Activated naive CD4-positive, alpha-beta T cell treated with anti-CD3 and anti-CD28 coated beads for 36 hours (primary cell): ENCODE measurements at regions not wholly inside any gene's neighbourhood (a gene's known extent, or its start where the extent isn't known, plus 50 kb on each side); places are given as distances from the start of the nearest gene placed in this dataset.
"Not testable (repeated sequence)": the region's sequence is repeated elsewhere in the genome, so short reads cannot be mapped to it uniquely, and the experiment has no call there.

Experiments
- CTCF ChIA-PET: fragments of 350-600 bp; sonication (Branson Sonifier 250); formaldehyde crosslinking; loops from one replicate; lab custom pipeline; 2021; ENCODE audit warnings: antibody characterized with exemption; lab: Charles Lee
- DNase-seq: peaks from one replicate; pipeline ENCODE4 v3.0.0-alpha.2; 2020
- H3K27ac Mint-ChIP-seq: one replicate; pipeline ENCODE4 v1.8.0; 2021; ENCODE audit warnings: mild to moderate bottlenecking, mixed read lengths
- H3K27me3 Mint-ChIP-seq: one replicate; pipeline ENCODE4 v1.8.0; 2021; ENCODE audit warnings: low read depth, mixed read lengths
- H3K36me3 Mint-ChIP-seq: one replicate; pipeline ENCODE4 v1.8.0; 2021; ENCODE audit warnings: low read depth, mixed read lengths
- H3K4me1 Mint-ChIP-seq: one replicate; pipeline ENCODE4 v1.8.0; 2021; ENCODE audit warnings: low read depth, mixed read lengths
- H3K4me3 Mint-ChIP-seq: one replicate; pipeline ENCODE4 v1.8.0; 2021; ENCODE audit warnings: mild to moderate bottlenecking, moderate library complexity, mixed read lengths
- H3K9me3 Mint-ChIP-seq: one replicate; pipeline ENCODE4 v1.8.0; 2021; ENCODE audit warnings: mixed read lengths
- intact Hi-C: fragments of 100-400 bp; cut with micrococcal nuclease; formaldehyde crosslinking; loops from one replicate; pipeline ENCODE4 v1.15.1; 2023

DNA sequence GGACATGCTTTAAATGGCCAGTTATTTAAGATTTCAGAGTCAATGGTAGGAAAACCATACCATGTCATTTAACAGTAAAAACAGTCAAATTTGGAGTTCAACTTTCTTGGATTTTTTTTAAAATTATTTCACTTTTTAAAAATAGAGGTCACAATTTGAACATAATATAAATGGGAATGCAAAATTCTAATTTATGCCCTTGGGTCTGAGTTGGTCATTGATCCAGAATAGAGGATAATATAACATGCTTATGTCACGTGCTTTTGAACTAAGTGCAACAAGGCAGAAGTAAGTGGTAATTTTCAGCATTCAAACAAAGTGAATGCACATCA lies 113.1 kb upstream of the SLC35F3 start:
- Mint-ChIP-seq H3K4me1 (no peaks in the 10 kb centered on the region), H3K27ac (no peak overlapping the region), H3K9me3 (peaks cover 4% of the 10 kb centered on the region), H3K36me3 (no peaks in the 10 kb centered on the region), H3K4me3 (no peak overlapping the region), H3K27me3 (peaks cover 22% of the 10 kb centered on the region)
- intact Hi-C loops, result loop anchor here (1.0 to 10.0 kb wide), 7 partner anchors 273 to 487 kb away; no protein-coding TSS in a partner anchor
- DNase-seq, result no peak
- CTCF ChIA-PET, result interaction anchor here (0.6 to 1.5 kb wide), 9 partner anchors 17 to 400 kb away, joined by 3 to 7 read pairs (median 3); no protein-coding TSS in a partner anchor

DNA sequence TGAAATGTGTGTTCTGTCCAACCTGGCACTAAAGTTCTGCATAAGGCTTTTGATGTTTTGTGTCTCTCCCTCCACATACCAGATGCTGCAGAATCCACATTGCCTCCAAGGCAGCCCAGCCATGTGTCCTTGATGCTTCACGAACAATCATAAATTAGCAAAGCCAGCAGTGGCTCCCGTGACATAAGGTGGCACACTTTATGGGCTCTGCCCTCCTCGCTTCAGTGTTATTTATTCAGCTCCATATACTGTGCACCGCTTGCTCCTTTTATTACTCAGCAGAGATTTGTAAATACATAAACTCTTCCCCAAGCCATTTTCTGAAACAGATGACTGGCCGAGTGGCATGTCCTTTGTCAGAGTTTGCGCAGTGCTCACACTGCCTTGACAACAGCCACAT lies 112.8 kb upstream of the SLC35F3 start:
- H3K36me3 Mint-ChIP-seq, result no peaks in the 10 kb centered on the region
- no peak for DNase-seq
- H3K27me3 Mint-ChIP-seq, result peaks cover 22% of the 10 kb centered on the region
- CTCF ChIA-PET, result interaction anchor here (0.6 to 1.5 kb wide), 7 partner anchors 16 to 398 kb away, joined by 3 to 7 read pairs (median 3); no protein-coding TSS in a partner anchor
- intact Hi-C loops, result loop anchor here (1.0 to 10.0 kb wide), 7 partner anchors 273 to 487 kb away; no protein-coding TSS in a partner anchor
- peaks cover 4% of the 10 kb centered on the region for H3K9me3 Mint-ChIP-seq
- H3K4me3 Mint-ChIP-seq, result no peak overlapping the region
- H3K27ac Mint-ChIP-seq, result no peak overlapping the region
- no peaks in the 10 kb centered on the region for H3K4me1 Mint-ChIP-seq

DNA sequence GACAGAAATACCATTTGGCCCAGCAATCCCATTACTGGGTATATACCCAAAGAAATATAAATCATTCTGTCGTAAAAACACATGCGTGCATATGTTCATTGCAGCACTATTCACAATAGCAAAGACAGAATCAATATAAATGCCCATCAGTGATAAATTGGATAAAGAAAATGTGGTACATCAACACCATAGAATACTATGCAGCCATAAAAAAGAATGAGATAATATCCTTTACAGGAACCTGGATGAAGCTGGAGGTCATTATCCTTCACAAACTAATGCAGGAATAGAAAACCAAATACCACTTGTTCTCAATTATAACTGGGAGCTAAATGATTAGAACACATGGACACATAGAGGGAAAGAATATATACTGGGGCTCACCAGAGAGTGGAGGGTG lies 109.6 kb upstream of the SLC35F3 start:
- intact Hi-C loops, result loop anchor here (5.0 to 10.0 kb wide), 2 partner anchors 272 to 430 kb away; no protein-coding TSS in a partner anchor
- Mint-ChIP-seq H3K9me3 (peaks cover 4% of the 10 kb centered on the region), H3K36me3 (no peaks in the 10 kb centered on the region), H3K27ac (no peak overlapping the region), H3K27me3 (peaks cover 21% of the 10 kb centered on the region), H3K4me1 (no peaks in the 10 kb centered on the region), H3K4me3 (no peak overlapping the region)
- no peak for DNase-seq
- CTCF ChIA-PET, result interaction anchor here (1.7 kb wide), 1 partner anchor 354 kb away, joined by 6 read pairs; no protein-coding TSS in a partner anchor

DNA sequence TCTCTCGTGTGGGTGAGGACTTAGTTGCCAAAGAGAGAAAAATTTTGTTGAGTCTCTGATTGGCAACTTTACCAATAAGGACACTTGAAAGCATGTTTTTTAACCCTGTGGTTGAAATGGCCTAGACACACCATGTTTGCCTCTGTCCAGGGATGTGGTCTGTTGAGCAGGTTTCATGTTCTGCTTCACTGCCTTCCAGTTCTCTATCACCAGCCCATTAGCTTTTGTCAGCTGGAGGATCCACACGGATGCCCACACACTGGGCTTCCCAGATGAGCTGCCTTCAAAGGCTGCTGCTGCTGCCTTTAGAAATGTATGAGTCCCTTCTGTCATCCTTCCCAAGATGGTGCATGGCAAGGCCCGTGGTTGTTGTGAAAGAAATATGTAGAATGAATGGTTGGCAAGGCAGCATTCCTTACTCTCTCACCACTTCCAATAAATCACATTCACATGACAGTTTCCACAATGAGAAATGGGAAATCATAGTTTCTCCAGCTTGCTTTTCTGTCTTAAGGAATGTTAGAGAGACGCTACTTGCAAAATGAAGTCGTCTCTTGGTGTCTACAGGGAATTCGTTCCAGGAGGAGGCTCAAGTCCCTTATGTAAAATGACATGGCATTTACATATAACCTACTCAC lies 108.2 kb upstream of the SLC35F3 start:
- intact Hi-C loops, result loop anchor here (10.0 kb wide), 1 partner anchor 431 kb away; no protein-coding TSS in a partner anchor

DNA sequence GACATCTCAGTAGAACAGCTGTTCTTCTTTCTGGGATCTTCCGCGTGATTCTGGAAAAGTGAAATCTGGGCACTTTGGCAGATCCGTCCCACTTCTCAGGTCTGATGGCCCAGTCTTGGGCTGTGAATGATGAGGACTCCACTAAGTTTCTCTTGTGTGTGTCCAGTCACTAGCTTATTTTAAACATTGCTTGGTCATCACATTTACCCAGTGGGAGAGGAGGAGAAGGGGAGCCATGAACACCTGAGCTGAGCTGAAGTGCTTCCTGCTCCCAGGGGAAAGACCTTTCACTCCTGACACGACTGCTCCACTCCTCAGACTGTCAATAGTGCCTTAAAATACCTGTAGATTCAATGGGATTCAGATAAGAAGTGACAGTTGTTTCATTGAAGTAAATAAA lies 101.9 kb upstream of the SLC35F3 start:
- Mint-ChIP-seq H3K27ac (no peak overlapping the region), H3K9me3 (peaks cover 7% of the 10 kb centered on the region), H3K4me1 (no peaks in the 10 kb centered on the region), H3K4me3 (no peak overlapping the region), H3K36me3 (no peaks in the 10 kb centered on the region), H3K27me3 (peaks cover 15% of the 10 kb centered on the region)
- CTCF ChIA-PET, result no interaction called here
- no peak for DNase-seq
- intact Hi-C loops, result no loop called here

More for the DNA sequence above, 108.2 kb upstream of the SLC35F3 start:
- DNase-seq, result no peak
- Mint-ChIP-seq H3K27me3 (peaks cover 17% of the 10 kb centered on the region), H3K4me3 (no peak overlapping the region), H3K4me1 (no peaks in the 10 kb centered on the region), H3K27ac (no peak overlapping the region), H3K36me3 (no peaks in the 10 kb centered on the region), H3K9me3 (peaks cover 4% of the 10 kb centered on the region)
- CTCF ChIA-PET, result interaction anchor here (1.7 kb wide), 1 partner anchor 355 kb away, joined by 6 read pairs; no protein-coding TSS in a partner anchor

DNA sequence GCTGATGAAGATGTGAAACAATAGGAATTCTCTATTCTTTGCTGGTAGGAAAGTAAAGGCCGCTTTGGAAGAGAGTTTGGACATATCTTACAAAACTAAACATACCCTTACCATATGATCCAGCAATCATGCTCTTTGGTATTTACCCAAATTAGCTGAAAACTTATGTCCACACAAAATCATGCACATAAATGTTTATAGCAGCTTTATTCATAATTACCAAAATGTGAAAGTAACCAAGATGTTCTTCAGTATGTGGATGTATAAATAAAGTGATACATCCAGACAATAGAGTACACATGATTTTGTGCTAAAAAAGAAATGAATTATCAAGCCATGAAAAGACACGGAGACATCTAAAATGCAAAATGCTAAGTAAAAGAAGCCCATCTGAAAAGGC lies 98.7 kb upstream of the SLC35F3 start:
- no peak overlapping the region for H3K4me3 Mint-ChIP-seq
- H3K9me3 Mint-ChIP-seq, result peaks cover 7% of the 10 kb centered on the region
- intact Hi-C loops, result no loop called here
- no peaks in the 10 kb centered on the region for H3K4me1 Mint-ChIP-seq
- H3K27ac Mint-ChIP-seq, result no peak overlapping the region
- no peaks in the 10 kb centered on the region for H3K36me3 Mint-ChIP-seq
- CTCF ChIA-PET, result no interaction called here
- DNase-seq, result no peak
- H3K27me3 Mint-ChIP-seq, result peaks cover 4% of the 10 kb centered on the region

DNA sequence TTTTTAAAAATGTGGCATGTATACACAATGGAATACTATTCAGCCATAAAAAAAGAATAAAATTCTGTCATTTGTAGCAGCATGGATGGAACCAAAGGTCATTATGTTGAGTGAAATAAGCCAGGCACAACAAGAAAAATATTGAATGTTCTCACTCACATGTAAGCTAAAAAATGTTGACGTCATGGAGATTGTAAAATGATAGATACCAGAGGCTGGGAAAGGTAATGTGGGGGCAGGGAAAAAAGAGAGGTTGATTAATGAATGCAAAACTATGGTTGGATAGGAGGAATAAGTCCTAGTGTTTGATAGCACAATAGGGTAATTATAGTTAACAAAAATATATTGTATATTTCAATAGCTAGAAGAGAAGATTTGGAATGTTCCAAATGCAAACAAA lies 89.1 kb upstream of the SLC35F3 start:
- no peak for DNase-seq
- no peaks in the 10 kb centered on the region for H3K9me3 Mint-ChIP-seq
- H3K27me3 Mint-ChIP-seq, result peaks cover 10% of the 10 kb centered on the region
- H3K4me3 Mint-ChIP-seq, result no peak overlapping the region
- no peaks in the 10 kb centered on the region for H3K4me1 Mint-ChIP-seq
- intact Hi-C loops, result no loop called here
- H3K27ac Mint-ChIP-seq, result no peak overlapping the region
- no peaks in the 10 kb centered on the region for H3K36me3 Mint-ChIP-seq
- CTCF ChIA-PET, result no interaction called here

DNA sequence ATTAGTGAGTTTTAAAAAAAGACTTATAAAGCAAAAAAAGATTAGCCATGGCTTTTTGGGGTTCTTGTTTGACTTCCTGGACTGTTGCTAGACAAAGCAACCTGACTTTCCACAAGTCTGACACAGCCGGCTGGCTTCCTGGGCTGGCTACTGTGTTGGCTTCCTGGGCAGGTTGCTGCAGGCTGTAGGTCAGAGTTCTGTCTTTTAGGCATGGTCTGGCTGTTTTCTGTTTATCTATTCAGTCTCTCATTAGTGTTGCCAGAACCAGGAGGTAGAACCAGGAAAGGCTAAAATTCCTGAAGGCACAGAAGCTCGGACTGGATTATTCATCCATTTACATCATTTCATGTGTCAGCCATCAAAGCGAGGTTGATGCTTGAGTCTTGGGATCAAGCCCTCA lies 88.6 kb upstream of the SLC35F3 start:
- CTCF ChIA-PET, result no interaction called here
- no peak overlapping the region for H3K4me3 Mint-ChIP-seq

DNA sequence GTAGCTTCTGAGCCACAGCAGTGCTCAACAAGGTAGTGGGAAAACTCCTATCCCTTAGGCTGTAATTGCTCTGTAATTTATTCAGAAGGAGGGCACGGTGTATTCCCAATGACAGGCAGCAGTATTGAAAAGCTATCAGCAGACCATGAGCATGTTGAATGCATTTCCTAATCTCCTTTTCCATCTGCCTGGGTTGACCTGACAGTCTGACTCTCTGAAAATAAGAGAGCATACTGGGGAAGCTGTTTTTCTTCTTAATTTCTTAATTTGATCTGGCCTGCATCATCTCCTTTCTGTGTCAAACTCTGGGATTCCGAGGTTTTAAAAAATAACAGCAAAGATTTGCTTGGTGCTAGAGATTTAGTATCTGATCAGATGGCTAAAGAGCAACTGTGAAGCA lies 88.1 kb upstream of the SLC35F3 start:
- Mint-ChIP-seq H3K9me3 (no peaks in the 10 kb centered on the region), H3K27ac (no peak overlapping the region), H3K27me3 (peaks cover 10% of the 10 kb centered on the region), H3K4me1 (no peaks in the 10 kb centered on the region), H3K4me3 (no peak overlapping the region), H3K36me3 (no peaks in the 10 kb centered on the region)
- CTCF ChIA-PET, result no interaction called here
- no peak for DNase-seq
- intact Hi-C loops, result no loop called here

More for the DNA sequence above, 88.6 kb upstream of the SLC35F3 start:
- Mint-ChIP-seq H3K36me3 (no peaks in the 10 kb centered on the region), H3K27me3 (peaks cover 10% of the 10 kb centered on the region), H3K9me3 (no peaks in the 10 kb centered on the region), H3K27ac (no peak overlapping the region), H3K4me1 (no peaks in the 10 kb centered on the region)
- DNase-seq, result no peak
- intact Hi-C loops, result no loop called here

DNA sequence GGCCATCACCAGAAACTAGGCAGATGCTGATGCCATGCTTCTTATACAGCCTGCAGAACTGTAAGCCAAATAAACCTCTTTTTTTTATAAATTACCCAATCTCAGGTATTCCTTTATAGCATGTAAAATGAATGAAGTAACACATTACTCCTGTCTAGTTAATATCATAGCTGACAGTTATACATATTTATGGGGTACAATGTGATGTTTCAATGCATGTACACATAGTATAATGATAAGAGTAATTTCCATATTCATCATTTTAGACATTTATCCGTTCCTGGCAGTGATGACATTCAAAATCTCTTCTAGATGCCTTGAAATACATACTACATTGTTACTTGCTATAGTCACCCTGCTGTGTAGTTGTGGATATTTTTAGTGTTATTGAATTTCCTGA lies 85.4 kb upstream of the SLC35F3 start:
- CTCF ChIA-PET, result no interaction called here
- Mint-ChIP-seq H3K27me3 (peaks cover 8% of the 10 kb centered on the region), H3K36me3 (no peaks in the 10 kb centered on the region), H3K9me3 (peaks cover 1% of the 10 kb centered on the region), H3K27ac (no peak overlapping the region), H3K4me1 (no peaks in the 10 kb centered on the region), H3K4me3 (no peak overlapping the region)
- DNase-seq, result no peak
- intact Hi-C loops, result no loop called here

DNA sequence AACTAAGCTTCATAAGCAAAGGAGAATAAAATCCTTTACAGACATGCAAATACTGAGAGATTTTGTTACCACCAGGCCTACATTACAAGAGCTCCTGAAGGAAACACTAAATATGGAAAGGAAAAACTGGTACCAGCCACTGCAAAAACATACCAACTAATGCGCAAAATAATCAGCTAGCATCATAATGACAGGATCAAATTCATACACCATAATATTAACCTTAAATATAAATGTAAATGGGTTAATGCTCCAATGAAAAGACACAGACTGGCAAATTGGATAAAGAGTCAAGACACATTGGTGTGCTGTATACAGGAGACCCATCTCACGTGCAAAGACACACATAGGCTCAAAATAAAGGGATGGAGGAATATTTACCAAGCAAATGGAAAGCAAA lies 80.3 kb upstream of the SLC35F3 start:
- CTCF ChIA-PET, H3K4me3 Mint-ChIP-seq, H3K36me3 Mint-ChIP-seq, H3K4me1 Mint-ChIP-seq, H3K27me3 Mint-ChIP-seq, intact Hi-C loops, DNase-seq, H3K27ac Mint-ChIP-seq: not testable (repeated sequence)
- peaks cover 20% of the 10 kb centered on the region for H3K9me3 Mint-ChIP-seq

DNA sequence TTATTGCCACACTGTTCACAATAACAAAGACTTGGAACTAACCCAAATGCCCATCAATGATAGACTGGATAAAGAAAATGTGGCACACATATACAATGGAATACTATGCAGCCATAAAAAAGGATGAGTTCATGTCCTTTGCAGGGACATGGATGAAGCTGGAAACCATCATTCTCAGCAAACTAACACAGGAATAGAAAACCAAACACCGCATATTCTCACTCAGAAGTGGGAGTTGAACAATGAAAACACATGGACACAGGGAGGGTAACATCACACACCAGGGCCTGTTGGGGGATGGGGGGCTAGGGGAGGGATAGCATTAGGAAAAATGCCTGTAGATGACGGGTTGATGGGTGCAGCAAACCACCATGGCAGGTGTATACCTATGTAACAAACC lies 76.5 kb upstream of the SLC35F3 start:
- CTCF ChIA-PET, H3K4me3 Mint-ChIP-seq, H3K4me1 Mint-ChIP-seq, H3K27ac Mint-ChIP-seq, H3K36me3 Mint-ChIP-seq, H3K27me3 Mint-ChIP-seq, intact Hi-C loops, DNase-seq: not testable (repeated sequence)
- H3K9me3 Mint-ChIP-seq, result peaks cover 27% of the 10 kb centered on the region

DNA sequence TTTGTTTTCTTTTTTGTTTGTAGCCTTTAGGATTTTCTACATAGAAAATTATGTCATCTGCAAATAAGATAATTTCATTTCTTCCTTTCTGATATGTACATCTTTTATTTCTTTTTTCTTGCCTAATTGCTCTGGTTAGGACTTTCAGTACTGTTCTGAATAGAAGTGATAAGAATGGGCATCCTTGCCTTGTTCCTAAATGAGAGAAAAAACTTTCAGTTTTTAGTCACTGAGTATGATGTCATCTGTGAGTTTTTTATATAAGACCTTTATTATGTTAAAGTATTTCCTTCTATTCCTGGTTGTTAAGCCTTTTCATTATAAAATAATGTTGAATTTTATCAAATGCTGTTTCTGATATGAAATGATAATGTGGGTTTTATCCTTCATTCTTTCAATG lies 76.0 kb upstream of the SLC35F3 start:
- Mint-ChIP-seq H3K27ac (no peak overlapping the region), H3K27me3 (no peaks in the 10 kb centered on the region), H3K4me1 (no peaks in the 10 kb centered on the region), H3K9me3 (peaks cover 26% of the 10 kb centered on the region), H3K4me3 (no peak overlapping the region), H3K36me3 (no peaks in the 10 kb centered on the region)
- intact Hi-C loops, result no loop called here
- DNase-seq, result no peak
- CTCF ChIA-PET, result no interaction called here
